ENCODE measurements at regions not wholly inside any gene's neighbourhood (a gene's known extent, or its start where the extent isn't known, plus 50 kb on each side); places are given as distances from the start of the nearest gene placed in this dataset.

- TF ChIP-seq ZNF425 (CRISPR knock-in tag; conservative IDR thresholded peaks at IDR 0.05) (no peak), FOXJ3 (CRISPR knock-in tag; IDR thresholded peaks at IDR 0.05; ENCODE audit: borderline replicate concordance) (no peak), TCF7 (CRISPR knock-in tag; IDR thresholded peaks at IDR 0.05; ENCODE audit: low read depth) (no peak), GTF2I (CRISPR knock-in tag; conservative IDR thresholded peaks at IDR 0.05) (no peak), RELA (CRISPR knock-in tag; IDR thresholded peaks at IDR 0.05; ENCODE audit: borderline replicate concordance) (no peak), ZNF423 (CRISPR knock-in tag; IDR thresholded peaks at IDR 0.05) (no peak), E2F5 (CRISPR knock-in tag; IDR thresholded peaks at IDR 0.05) (no peak), ZNF396 (CRISPR knock-in tag; IDR thresholded peaks at IDR 0.05; ENCODE audit: borderline replicate concordance) (no peak)
Observed at GRCh38 chr22:34122042-34122441, 201.8 kb upstream of the LARGE1 start (continued).

GRCh38 chr22:34129691-34130486 lies 209.6 kb upstream of the LARGE1 start:
- CTCF ChIA-PET = interaction anchor here (1.7 kb wide), 1 partner anchor 30 kb away, joined by 3 read pairs; no protein-coding TSS in a partner anchor

DNA sequence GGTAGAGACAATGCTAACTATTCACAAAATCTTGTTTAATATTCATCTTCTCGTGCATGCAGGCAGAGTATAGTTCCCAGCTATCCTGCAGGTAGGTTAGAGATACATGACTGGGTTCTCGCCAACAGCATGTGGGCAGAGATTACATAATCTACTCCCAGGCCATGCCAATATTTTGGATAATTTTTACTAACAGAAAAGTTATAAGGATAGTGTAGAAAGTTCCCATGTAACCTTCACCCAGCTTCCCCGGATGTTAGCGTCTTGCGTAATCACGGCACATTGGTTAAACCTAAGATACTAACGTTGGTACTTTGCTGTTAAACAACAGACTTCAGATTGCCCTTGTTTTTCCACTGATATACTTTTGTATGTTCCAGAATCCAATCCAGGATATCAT lies 215.5 kb upstream of the LARGE1 start:
- no peaks in the 10 kb centered on the region for H3K36me3 Mint-ChIP-seq
- no peaks in the 10 kb centered on the region for H3K27me3 Mint-ChIP-seq (ENCODE audit: low read depth)
- H3K9me3 Mint-ChIP-seq = no peaks in the 10 kb centered on the region
- DNase-seq (ENCODE audit: low spot score) (no peak), ATAC-seq (no peak)
- no peak overlapping the region for H3K27ac Mint-ChIP-seq
- peaks cover 4% of the 10 kb centered on the region; the same call in 1 of the 2 replicates for H3K4me1 Mint-ChIP-seq
- ChIA-PET CTCF (no interaction called here), POLR2A (no interaction called here)
- TF ChIP-seq ZNF671 (CRISPR knock-in tag; IDR thresholded peaks at IDR 0.05) (no peak), EMX1 (CRISPR knock-in tag; IDR thresholded peaks at IDR 0.05) (no peak)
- TF ChIP-seq, protein P1, sequence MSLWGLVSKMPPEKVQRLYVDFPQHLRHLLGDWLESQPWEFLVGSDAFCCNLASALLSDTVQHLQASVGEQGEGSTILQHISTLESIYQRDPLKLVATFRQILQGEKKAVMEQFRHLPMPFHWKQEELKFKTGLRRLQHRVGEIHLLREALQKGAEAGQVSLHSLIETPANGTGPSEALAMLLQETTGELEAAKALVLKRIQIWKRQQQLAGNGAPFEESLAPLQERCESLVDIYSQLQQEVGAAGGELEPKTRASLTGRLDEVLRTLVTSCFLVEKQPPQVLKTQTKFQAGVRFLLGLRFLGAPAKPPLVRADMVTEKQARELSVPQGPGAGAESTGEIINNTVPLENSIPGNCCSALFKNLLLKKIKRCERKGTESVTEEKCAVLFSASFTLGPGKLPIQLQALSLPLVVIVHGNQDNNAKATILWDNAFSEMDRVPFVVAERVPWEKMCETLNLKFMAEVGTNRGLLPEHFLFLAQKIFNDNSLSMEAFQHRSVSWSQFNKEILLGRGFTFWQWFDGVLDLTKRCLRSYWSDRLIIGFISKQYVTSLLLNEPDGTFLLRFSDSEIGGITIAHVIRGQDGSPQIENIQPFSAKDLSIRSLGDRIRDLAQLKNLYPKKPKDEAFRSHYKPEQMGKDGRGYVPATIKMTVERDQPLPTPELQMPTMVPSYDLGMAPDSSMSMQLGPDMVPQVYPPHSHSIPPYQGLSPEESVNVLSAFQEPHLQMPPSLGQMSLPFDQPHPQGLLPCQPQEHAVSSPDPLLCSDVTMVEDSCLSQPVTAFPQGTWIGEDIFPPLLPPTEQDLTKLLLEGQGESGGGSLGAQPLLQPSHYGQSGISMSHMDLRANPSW (CRISPR knock-in tag; conservative IDR thresholded peaks at IDR 0.05; ENCODE audit: low read depth) = no peak
- no peak overlapping the region for H3K4me3 Mint-ChIP-seq

More at GRCh38 chr22:34129691-34130486, 209.6 kb upstream of the LARGE1 start:
- H3K4me3 Mint-ChIP-seq = no peak overlapping the region
- no peaks in the 10 kb centered on the region for H3K36me3 Mint-ChIP-seq
- POLR2A ChIA-PET = no interaction called here
- 0 out of 2 replicates have a peak, but pooled peaks cover 4% of the 10 kb centered on the region for H3K27me3 Mint-ChIP-seq (ENCODE audit: low read depth)
- DNase-seq (ENCODE audit: low spot score) = no peak
- TF ChIP-seq ZNF416 (CRISPR knock-in tag; IDR thresholded peaks at IDR 0.05) = no peak
- H3K27ac Mint-ChIP-seq = no peak overlapping the region
- ATAC-seq = no peak
- peaks cover 4% of the 10 kb centered on the region; the same call in 1 of the 2 replicates for H3K9me3 Mint-ChIP-seq
- peaks cover 4% of the 10 kb centered on the region; the same call in 1 of the 2 replicates for H3K4me1 Mint-ChIP-seq

DNA sequence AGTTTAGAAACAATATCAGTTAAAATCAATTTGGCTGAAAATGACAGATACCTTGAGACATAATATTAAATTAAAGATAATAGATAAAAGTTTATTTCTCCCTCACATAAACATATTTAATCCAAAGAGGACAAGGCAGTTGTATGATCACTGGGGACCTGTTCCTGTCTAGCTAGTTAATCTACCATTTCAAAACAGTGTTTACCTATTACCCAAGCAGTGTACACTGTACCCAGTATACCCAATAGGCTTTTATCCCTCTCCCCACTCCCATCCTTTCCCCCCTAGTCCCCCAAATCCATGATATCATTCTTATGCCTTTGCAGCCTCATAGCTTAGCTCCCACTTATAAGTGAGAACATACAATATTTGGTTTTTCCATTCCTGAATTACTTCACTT lies 229.7 kb upstream of the LARGE1 start:
- Mint-ChIP-seq H3K27me3 (ENCODE audit: low read depth) (peaks cover 13% of the 10 kb centered on the region), H3K9me3 (peaks cover 23% of the 10 kb centered on the region), H3K27ac (no peak overlapping the region), H3K36me3 (peaks cover 6% of the 10 kb centered on the region), H3K4me3 (no peak overlapping the region), H3K4me1 (peaks cover 12% of the 10 kb centered on the region)
- no peak for DNase-seq (ENCODE audit: low spot score)
- ChIA-PET POLR2A (no interaction called here), CTCF (no interaction called here)
- ATAC-seq = no peak
- TF ChIP-seq, protein P1 (CRISPR knock-in tag; conservative IDR thresholded peaks at IDR 0.05; ENCODE audit: low read depth) = no peak
- TF ChIP-seq, protein P2, sequence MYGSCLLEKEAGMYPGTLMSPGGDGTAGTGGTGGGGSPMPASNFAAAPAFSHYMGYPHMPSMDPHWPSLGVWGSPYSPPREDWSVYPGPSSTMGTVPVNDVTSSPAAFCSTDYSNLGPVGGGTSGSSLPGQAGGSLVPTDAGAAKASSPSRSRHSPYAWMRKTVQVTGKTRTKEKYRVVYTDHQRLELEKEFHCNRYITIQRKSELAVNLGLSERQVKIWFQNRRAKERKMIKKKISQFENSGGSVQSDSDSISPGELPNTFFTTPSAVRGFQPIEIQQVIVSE (CRISPR knock-in tag; IDR thresholded peaks at IDR 0.05; ENCODE audit: borderline replicate concordance) = no peak
- TF ChIP-seq, protein P3, sequence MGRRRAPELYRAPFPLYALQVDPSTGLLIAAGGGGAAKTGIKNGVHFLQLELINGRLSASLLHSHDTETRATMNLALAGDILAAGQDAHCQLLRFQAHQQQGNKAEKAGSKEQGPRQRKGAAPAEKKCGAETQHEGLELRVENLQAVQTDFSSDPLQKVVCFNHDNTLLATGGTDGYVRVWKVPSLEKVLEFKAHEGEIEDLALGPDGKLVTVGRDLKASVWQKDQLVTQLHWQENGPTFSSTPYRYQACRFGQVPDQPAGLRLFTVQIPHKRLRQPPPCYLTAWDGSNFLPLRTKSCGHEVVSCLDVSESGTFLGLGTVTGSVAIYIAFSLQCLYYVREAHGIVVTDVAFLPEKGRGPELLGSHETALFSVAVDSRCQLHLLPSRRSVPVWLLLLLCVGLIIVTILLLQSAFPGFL (CRISPR knock-in tag; IDR thresholded peaks at IDR 0.05; ENCODE audit: borderline replicate concordance) = no peak
- TF ChIP-seq EMX1 (CRISPR knock-in tag; IDR thresholded peaks at IDR 0.05) (no peak), ZNF232 (CRISPR knock-in tag; IDR thresholded peaks at IDR 0.05) (no peak), SP1 (CRISPR knock-in tag; conservative IDR thresholded peaks at IDR 0.05) (no peak)

All from WTC11 (cell line).